SK-N-SH (cell line): ENCODE measurements at regions not wholly inside any gene's neighbourhood (a gene's known extent, or its start where the extent isn't known, plus 50 kb on each side); places are given as distances from the start of the nearest gene placed in this dataset.

ENCODE experiments used
- CTCF ChIA-PET: fragments of 300-600, 350-600 bp; formaldehyde crosslinking; extraction: SDS; loops from one replicate; lab custom pipeline; 2021; lab: Yijun Ruan, JAX
- POLR2A ChIA-PET: fragments of 350-600 bp; sonication (Branson Sonifier 250); formaldehyde crosslinking; extraction: SDS; loops from one replicate; lab custom pipeline; 2020; ENCODE audit warnings: antibody characterized with exemption, inconsistent platforms; lab: Yijun Ruan, JAX
- DNase-seq: peaks from one replicate; pipeline ENCODE4 v3.0.0; 2012
- H2AFZ ChIP-seq: fragments of 200-600 bp; sonication (generic); 2 replicates; pipeline ENCODE4 v1.8.1; 2016; ENCODE audit warnings: antibody characterized with exemption, mild to moderate bottlenecking, low read depth
- H3F3A ChIP-seq: fragments of 200-600 bp; sonication (generic); replicated peaks from 2 replicates; pipeline ENCODE3; 2016; ENCODE audit warnings: antibody characterized with exemption, mild to moderate bottlenecking; ENCODE audit not compliant: insufficient read depth
- H3K27ac ChIP-seq, 2 experiments: fragments of 200-500 bp in 1 of 2; fragments of 200-600 bp in 1 of 2; sonication (Bioruptor generic) in 1 of 2; sonication (generic), shearing (Covaris generic) in 1 of 2; 2 replicates each; pipeline versions ENCODE4 v1.5.1 to v1.6.1; 2014 to 2016; ENCODE audit warnings: low read depth in 2 of 2, inconsistent platforms in 1 of 2, low read length in 1 of 2, mild to moderate bottlenecking in 1 of 2, mixed read lengths in 1 of 2
- H3K27me3 ChIP-seq: fragments of 200-600 bp; sonication (generic), shearing (Covaris generic); 2 replicates; pipeline ENCODE4 v1.6.1; 2016; ENCODE audit warnings: mixed run types; ENCODE audit not compliant: insufficient read depth
- H3K36me3 ChIP-seq, 2 experiments: fragments of 200-500 bp in 1 of 2; fragments of 200-600 bp in 1 of 2; sonication (Bioruptor generic) in 1 of 2; sonication (generic) in 1 of 2; replicated peaks in 1 of 2; 2 replicates each; pipeline versions ENCODE3 to v1.5.1; 2014 to 2016; ENCODE audit warnings: low read length in 1 of 2, mild to moderate bottlenecking in 1 of 2; ENCODE audit not compliant: insufficient read depth in 2 of 2, control insufficient read depth in 1 of 2
- H3K4me1 ChIP-seq, 2 experiments: fragments of 200-500 bp in 1 of 2; fragments of 200-600 bp in 1 of 2; sonication (Bioruptor generic) in 1 of 2; sonication (generic), shearing (Covaris generic) in 1 of 2; 2 replicates each; pipeline versions ENCODE4 v1.5.1 to v1.6.1; 2014 to 2016; ENCODE audit warnings: low read depth in 1 of 2, low read length in 1 of 2, mixed run types in 1 of 2; ENCODE audit not compliant: insufficient read depth in 2 of 2, control insufficient read depth in 1 of 2
- H3K4me2 ChIP-seq: fragments of 200-600 bp; sonication (generic), shearing (Covaris generic); 2 replicates; pipeline ENCODE4 v1.6.1; 2017; ENCODE audit warnings: mixed run types
- H3K4me3 ChIP-seq, 2 experiments: fragments of 200-500 bp in 1 of 2; fragments of 200-600 bp in 1 of 2; sonication (Bioruptor generic) in 1 of 2; sonication (generic), shearing (Covaris generic) in 1 of 2; 2 replicates each; pipeline versions ENCODE4 v1.5.1 to v1.8.1; 2014 to 2016; ENCODE audit warnings: low read depth in 2 of 2, inconsistent platforms in 1 of 2, low read length in 1 of 2, mild to moderate bottlenecking in 1 of 2, mixed read lengths in 1 of 2, moderate library complexity in 1 of 2
- H3K79me2 ChIP-seq: fragments of 200-600 bp; sonication (generic); 2 replicates; pipeline ENCODE4 v1.8.1; 2017; ENCODE audit warnings: mild to moderate bottlenecking; ENCODE audit not compliant: insufficient read depth
- H3K9ac ChIP-seq: fragments of 200-600 bp; sonication (generic); 2 replicates; pipeline ENCODE4 v1.6.1; 2017; ENCODE audit warnings: mixed run types
- H3K9me2 ChIP-seq: fragments of 200-600 bp; sonication (generic); 2 replicates; pipeline ENCODE4 v1.6.1; 2017; ENCODE audit warnings: mixed run types
- H3K9me3 ChIP-seq: fragments of 200-600 bp; sonication (generic); 2 replicates; pipeline ENCODE4 v1.6.1; 2017; ENCODE audit warnings: mixed run types, mild to moderate bottlenecking, moderate library complexity
- H4K20me1 ChIP-seq: fragments of 200-600 bp; sonication (generic); 2 replicates; pipeline ENCODE4 v1.6.1; 2017; ENCODE audit warnings: mild to moderate bottlenecking, mixed run types; ENCODE audit not compliant: insufficient read depth
- EZH2phosphoT487 ChIP-seq: fragments of 200-600 bp; sonication (generic); IDR thresholded peaks from 2 replicates; pipeline ENCODE4 v1.6.1; 2017; ENCODE audit warnings: low read depth, mixed run types, mild to moderate bottlenecking, antibody characterized with exemption, moderate library complexity, borderline replicate concordance
- FOSL2 ChIP-seq: IDR thresholded peaks from 2 replicates; pipeline ENCODE4 v1.4.0; 2012; ENCODE audit warnings: low read depth, mild to moderate bottlenecking, moderate library complexity, borderline replicate concordance
- FOXJ3 ChIP-seq: sonication (generic); formaldehyde crosslinking; IDR thresholded peaks from 2 replicates; pipeline ENCODE4 v1.5.1; 2020; ENCODE audit warnings: mild to moderate bottlenecking, missing genetic modification reagents
- FOXM1 ChIP-seq: IDR thresholded peaks from 2 replicates; pipeline ENCODE4 v1.4.0; 2012; ENCODE audit warnings: low read depth, mild to moderate bottlenecking
- GABPA ChIP-seq: IDR thresholded peaks from 2 replicates; pipeline ENCODE4 v1.4.0; 2012; ENCODE audit warnings: low read depth, mild to moderate bottlenecking
- JUND ChIP-seq: IDR thresholded peaks from 2 replicates; pipeline ENCODE4 v1.4.0; 2012
- MEF2A ChIP-seq: IDR thresholded peaks from 2 replicates; pipeline ENCODE4 v1.4.0; 2012; ENCODE audit warnings: low read depth, borderline replicate concordance
- RFX5 ChIP-seq: IDR thresholded peaks from 2 replicates; pipeline ENCODE4 v1.6.1; 2012; ENCODE audit warnings: mild to moderate bottlenecking, improper control_type of control experiment, low read length
- SMC3 ChIP-seq: IDR thresholded peaks from 2 replicates; pipeline ENCODE4 v1.6.1; 2012; ENCODE audit warnings: low read depth, low read length, improper control_type of control experiment
- TAF1 ChIP-seq: IDR thresholded peaks from 2 replicates; pipeline ENCODE4 v1.6.1; 2012; ENCODE audit warnings: low read depth, mild to moderate bottlenecking, low read length, moderate library complexity, borderline replicate concordance
- TCF12 ChIP-seq: IDR thresholded peaks from 2 replicates; pipeline ENCODE4 v1.4.0; 2012
- YY1 ChIP-seq: IDR thresholded peaks from 2 replicates; pipeline ENCODE4 v1.4.0; 2012; ENCODE audit warnings: low read depth, mild to moderate bottlenecking
- WGBS: methylation state at CpG from one replicate; pipeline ENCODE4 v1.1.6; 2017; ENCODE audit warnings: low lambda C conversion rate; 5-methylcytosine and 5-hydroxymethylcytosine counted together
- TF ChIP-seq, protein P1 (sequence below): IDR thresholded peaks from 2 replicates; pipeline ENCODE4 v1.6.1; 2012; ENCODE audit warnings: mild to moderate bottlenecking, low read depth, low read length, moderate library complexity
- TF ChIP-seq, protein P2 (sequence below): IDR thresholded peaks from 2 replicates; pipeline ENCODE4; 2012
- TF ChIP-seq, protein P3 (sequence below): fragments of 150-350 bp; IDR thresholded peaks from 2 replicates; pipeline ENCODE4 v1.6.1; 2016; ENCODE audit warnings: mild to moderate bottlenecking, low read depth, low read length
- TF ChIP-seq, protein P4 (sequence below): fragments of 150-350 bp; IDR thresholded peaks from 2 replicates; pipeline ENCODE4 v1.6.1; 2017; ENCODE audit warnings: antibody characterized with exemption, low read length, low read depth, borderline replicate concordance

DNA sequence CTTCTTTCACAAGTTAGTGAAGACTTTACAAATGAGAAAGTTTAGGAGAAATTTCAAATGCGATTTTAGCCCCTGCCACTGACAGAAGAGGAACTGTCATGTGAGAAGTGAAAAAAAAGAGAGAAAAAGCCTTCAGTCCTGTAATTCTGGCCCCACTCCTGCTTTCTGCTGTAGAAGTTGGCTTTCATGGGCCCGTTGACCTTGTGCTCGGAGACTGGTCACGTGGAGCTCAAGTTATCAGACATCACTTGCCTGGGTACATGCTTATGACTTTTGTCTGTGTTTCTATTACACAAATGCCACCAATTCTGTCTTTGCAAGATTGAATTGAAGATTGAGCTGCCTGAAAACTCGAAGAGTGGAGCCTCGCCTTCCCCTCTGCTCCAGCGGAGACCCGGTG lies 749.9 kb downstream of the BCL11A start:
- Histone ChIP-seq H3K9ac (no peak overlapping the region), H2AFZ (no peak overlapping the region), H3K36me3 (no peaks in the 10 kb centered on the region), H3K27me3 (no peaks in the 10 kb centered on the region), H3F3A (no peaks in the 10 kb centered on the region), H4K20me1 (no peaks in the 10 kb centered on the region), H3K4me2 (no peak overlapping the region), H3K4me3 (no peak overlapping the region), H3K9me3 (no peaks in the 10 kb centered on the region), H3K4me1 (no peaks in the 10 kb centered on the region; a peak in 1 of 4 replicates), H3K9me2 (no peaks in the 10 kb centered on the region), H3K27ac (no peak overlapping the region), H3K79me2 (no peaks in the 10 kb centered on the region)
- ChIA-PET CTCF (no interaction called here), POLR2A (no interaction called here)
- 44% methylated on average over 8 of the region's 8 CpGs for WGBS
- no peak for DNase-seq
- TF ChIP-seq, protein P1, sequence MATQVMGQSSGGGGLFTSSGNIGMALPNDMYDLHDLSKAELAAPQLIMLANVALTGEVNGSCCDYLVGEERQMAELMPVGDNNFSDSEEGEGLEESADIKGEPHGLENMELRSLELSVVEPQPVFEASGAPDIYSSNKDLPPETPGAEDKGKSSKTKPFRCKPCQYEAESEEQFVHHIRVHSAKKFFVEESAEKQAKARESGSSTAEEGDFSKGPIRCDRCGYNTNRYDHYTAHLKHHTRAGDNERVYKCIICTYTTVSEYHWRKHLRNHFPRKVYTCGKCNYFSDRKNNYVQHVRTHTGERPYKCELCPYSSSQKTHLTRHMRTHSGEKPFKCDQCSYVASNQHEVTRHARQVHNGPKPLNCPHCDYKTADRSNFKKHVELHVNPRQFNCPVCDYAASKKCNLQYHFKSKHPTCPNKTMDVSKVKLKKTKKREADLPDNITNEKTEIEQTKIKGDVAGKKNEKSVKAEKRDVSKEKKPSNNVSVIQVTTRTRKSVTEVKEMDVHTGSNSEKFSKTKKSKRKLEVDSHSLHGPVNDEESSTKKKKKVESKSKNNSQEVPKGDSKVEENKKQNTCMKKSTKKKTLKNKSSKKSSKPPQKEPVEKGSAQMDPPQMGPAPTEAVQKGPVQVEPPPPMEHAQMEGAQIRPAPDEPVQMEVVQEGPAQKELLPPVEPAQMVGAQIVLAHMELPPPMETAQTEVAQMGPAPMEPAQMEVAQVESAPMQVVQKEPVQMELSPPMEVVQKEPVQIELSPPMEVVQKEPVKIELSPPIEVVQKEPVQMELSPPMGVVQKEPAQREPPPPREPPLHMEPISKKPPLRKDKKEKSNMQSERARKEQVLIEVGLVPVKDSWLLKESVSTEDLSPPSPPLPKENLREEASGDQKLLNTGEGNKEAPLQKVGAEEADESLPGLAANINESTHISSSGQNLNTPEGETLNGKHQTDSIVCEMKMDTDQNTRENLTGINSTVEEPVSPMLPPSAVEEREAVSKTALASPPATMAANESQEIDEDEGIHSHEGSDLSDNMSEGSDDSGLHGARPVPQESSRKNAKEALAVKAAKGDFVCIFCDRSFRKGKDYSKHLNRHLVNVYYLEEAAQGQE = no peak
- TF ChIP-seq GABPA (no peak), TAF1 (no peak), JUND (no peak), TCF12 (no peak)
- TF ChIP-seq, protein P2, sequence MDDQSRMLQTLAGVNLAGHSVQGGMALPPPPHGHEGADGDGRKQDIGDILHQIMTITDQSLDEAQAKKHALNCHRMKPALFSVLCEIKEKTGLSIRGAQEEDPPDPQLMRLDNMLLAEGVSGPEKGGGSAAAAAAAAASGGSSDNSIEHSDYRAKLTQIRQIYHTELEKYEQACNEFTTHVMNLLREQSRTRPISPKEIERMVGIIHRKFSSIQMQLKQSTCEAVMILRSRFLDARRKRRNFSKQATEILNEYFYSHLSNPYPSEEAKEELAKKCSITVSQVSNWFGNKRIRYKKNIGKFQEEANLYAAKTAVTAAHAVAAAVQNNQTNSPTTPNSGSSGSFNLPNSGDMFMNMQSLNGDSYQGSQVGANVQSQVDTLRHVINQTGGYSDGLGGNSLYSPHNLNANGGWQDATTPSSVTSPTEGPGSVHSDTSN = no peak
- TF ChIP-seq, all 33 proteins: peak for 0

DNA sequence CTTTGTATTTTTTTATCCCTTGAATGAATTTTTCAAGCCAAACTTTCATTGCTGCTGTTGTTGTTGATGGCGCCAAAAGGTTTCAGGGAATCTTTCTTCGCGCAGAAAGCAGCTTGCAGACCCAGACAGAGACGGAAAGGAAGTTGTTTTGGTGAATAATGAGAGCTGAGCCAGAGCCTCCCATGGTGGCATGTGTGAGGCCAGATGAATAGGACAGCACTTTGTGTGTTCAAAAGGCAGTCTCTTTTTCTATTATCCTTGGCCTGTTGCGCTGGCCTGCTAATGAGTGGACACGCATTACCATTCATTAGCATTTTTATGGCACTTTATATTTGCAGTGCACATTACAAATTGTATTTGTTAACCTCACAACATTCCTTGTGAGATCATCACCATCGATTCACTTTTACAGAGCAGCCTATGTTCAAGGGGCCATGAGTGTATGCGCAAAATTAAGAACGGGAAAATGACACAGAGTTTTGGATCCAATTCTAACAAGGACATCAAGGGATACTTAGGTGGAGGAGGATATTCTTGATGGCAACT lies 754.7 kb downstream of the BCL11A start:
- Histone ChIP-seq H3K4me3 (no peak overlapping the region), H3K9ac (no peak overlapping the region), H2AFZ (no peak overlapping the region), H4K20me1 (no peaks in the 10 kb centered on the region), H3K9me3 (no peaks in the 10 kb centered on the region), H3K9me2 (no peaks in the 10 kb centered on the region), H3K79me2 (no peaks in the 10 kb centered on the region), H3F3A (no peaks in the 10 kb centered on the region), H3K4me2 (no peak overlapping the region), H3K27me3 (no peaks in the 10 kb centered on the region), H3K27ac (no peak overlapping the region), H3K4me1 (no peaks in the 10 kb centered on the region), H3K36me3 (no peaks in the 10 kb centered on the region)
- ChIA-PET CTCF (no interaction called here), POLR2A (no interaction called here)
- WGBS = 52% methylated on average over 9 of the region's 9 CpGs
- no peak for DNase-seq
- TF ChIP-seq, protein P1 = no peak
- TF ChIP-seq FOSL2 = no peak
- TF ChIP-seq MEF2A = no peak
- TF ChIP-seq FOXM1 = no peak
- no peak for TF ChIP-seq RFX5
- no peak for TF ChIP-seq YY1
- TF ChIP-seq, protein P3, sequence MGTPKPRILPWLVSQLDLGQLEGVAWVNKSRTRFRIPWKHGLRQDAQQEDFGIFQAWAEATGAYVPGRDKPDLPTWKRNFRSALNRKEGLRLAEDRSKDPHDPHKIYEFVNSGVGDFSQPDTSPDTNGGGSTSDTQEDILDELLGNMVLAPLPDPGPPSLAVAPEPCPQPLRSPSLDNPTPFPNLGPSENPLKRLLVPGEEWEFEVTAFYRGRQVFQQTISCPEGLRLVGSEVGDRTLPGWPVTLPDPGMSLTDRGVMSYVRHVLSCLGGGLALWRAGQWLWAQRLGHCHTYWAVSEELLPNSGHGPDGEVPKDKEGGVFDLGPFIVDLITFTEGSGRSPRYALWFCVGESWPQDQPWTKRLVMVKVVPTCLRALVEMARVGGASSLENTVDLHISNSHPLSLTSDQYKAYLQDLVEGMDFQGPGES = no peak
- TF ChIP-seq FOXJ3 (CRISPR knock-in tag) = no peak
- no peak for TF ChIP-seq EZH2phosphoT487
- TF ChIP-seq, protein P4, sequence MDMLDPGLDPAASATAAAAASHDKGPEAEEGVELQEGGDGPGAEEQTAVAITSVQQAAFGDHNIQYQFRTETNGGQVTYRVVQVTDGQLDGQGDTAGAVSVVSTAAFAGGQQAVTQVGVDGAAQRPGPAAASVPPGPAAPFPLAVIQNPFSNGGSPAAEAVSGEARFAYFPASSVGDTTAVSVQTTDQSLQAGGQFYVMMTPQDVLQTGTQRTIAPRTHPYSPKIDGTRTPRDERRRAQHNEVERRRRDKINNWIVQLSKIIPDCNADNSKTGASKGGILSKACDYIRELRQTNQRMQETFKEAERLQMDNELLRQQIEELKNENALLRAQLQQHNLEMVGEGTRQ = no peak
- TF ChIP-seq SMC3 = no peak
